Osteoblast (primary cell): ENCODE measurements at regions not wholly inside any gene's neighbourhood (a gene's known extent, or its start where the extent isn't known, plus 50 kb on each side); places are given as distances from the start of the nearest gene placed in this dataset.

ENCODE experiments used
- DNase-seq: peaks from one replicate; pipeline ENCODE4 v3.0.0; 2011; ENCODE audit warnings: low spot score, mixed read lengths; ENCODE audit not compliant: insufficient read length; ENCODE audit errors: missing footprints
- H2AFZ ChIP-seq: 2 replicates; pipeline ENCODE4 v1.6.0; 2011; ENCODE audit warnings: mild to moderate bottlenecking, low read length
- H3K27ac ChIP-seq: 2 replicates; pipeline ENCODE4 v1.5.1; 2011; ENCODE audit warnings: mild to moderate bottlenecking, low read depth, low read length, moderate library complexity
- H3K27me3 ChIP-seq: 2 replicates; pipeline ENCODE4 v1.6.0; 2012; ENCODE audit warnings: mild to moderate bottlenecking, control low read depth, inconsistent platforms, low read length, moderate library complexity; ENCODE audit not compliant: insufficient read depth
- H3K36me3 ChIP-seq: 2 replicates; pipeline ENCODE4 v1.5.1; 2011; ENCODE audit warnings: mild to moderate bottlenecking, low read length, control low read depth, moderate library complexity; ENCODE audit not compliant: insufficient read depth
- H3K4me1 ChIP-seq: 2 replicates; pipeline ENCODE4 v1.5.1; 2011; ENCODE audit warnings: mild to moderate bottlenecking, low read length, control low read depth, moderate library complexity; ENCODE audit not compliant: insufficient read depth
- H3K4me2 ChIP-seq: 2 replicates; pipeline ENCODE4 v1.6.0; 2011; ENCODE audit warnings: mild to moderate bottlenecking, low read length; ENCODE audit not compliant: insufficient read depth
- H3K4me3 ChIP-seq: fragments of 200-600 bp; sonication (generic); 3 replicates; pipeline ENCODE4 v1.5.1; 2012; ENCODE audit warnings: mild to moderate bottlenecking, low read length, inconsistent platforms; ENCODE audit not compliant: insufficient read depth
- H3K79me2 ChIP-seq: 2 replicates; pipeline ENCODE4 v1.6.0; 2012; ENCODE audit warnings: mild to moderate bottlenecking, low read length, control low read depth, inconsistent platforms; ENCODE audit not compliant: insufficient read depth
- H3K9me3 ChIP-seq: 2 replicates; pipeline ENCODE4 v1.5.1; 2011; ENCODE audit warnings: low read depth, low read length, control low read depth
- H4K20me1 ChIP-seq: 2 replicates; pipeline ENCODE4 v1.6.0; 2012; ENCODE audit warnings: mild to moderate bottlenecking, low read length, control low read depth; ENCODE audit not compliant: insufficient read depth
- CTCF ChIP-seq: IDR thresholded peaks from 2 replicates; pipeline ENCODE4 v1.5.1; 2011; ENCODE audit warnings: mild to moderate bottlenecking, low read depth, low read length, moderate library complexity; ENCODE audit errors: extremely low read depth

- H3K4me1 ChIP-seq = peaks cover 11% of the 10 kb centered on the region
- H3K79me2 ChIP-seq = no peaks in the 10 kb centered on the region
- H3K27ac ChIP-seq = no peak overlapping the region
- no peaks in the 10 kb centered on the region for H3K9me3 ChIP-seq
- no peaks in the 10 kb centered on the region for H3K36me3 ChIP-seq
- no peak overlapping the region for H3K4me3 ChIP-seq
- H3K27me3 ChIP-seq = no peaks in the 10 kb centered on the region
- no peak for TF ChIP-seq CTCF
- no peak for DNase-seq
- H3K4me2 ChIP-seq = no peak overlapping the region
- H4K20me1 ChIP-seq = no peaks in the 10 kb centered on the region
- no peak overlapping the region for H2AFZ ChIP-seq
Measured at GRCh38 chr10:3497581-3497980, 287.4 kb downstream of the KLF6 start.

- no peaks in the 10 kb centered on the region for H3K36me3 ChIP-seq
- H2AFZ ChIP-seq = no peak overlapping the region
- H3K9me3 ChIP-seq = no peaks in the 10 kb centered on the region
- peaks cover 11% of the 10 kb centered on the region for H3K4me1 ChIP-seq
- DNase-seq = no peak
- no peaks in the 10 kb centered on the region for H4K20me1 ChIP-seq
- no peaks in the 10 kb centered on the region for H3K79me2 ChIP-seq
- no peak for TF ChIP-seq CTCF
- no peak overlapping the region for H3K4me2 ChIP-seq
- H3K27ac ChIP-seq = no peak overlapping the region
- H3K27me3 ChIP-seq = no peaks in the 10 kb centered on the region
- H3K4me3 ChIP-seq = no peak overlapping the region
Measured at GRCh38 chr10:3496138-3496537, 288.9 kb downstream of the KLF6 start.

GRCh38 chr10:3495281-3495680 lies 289.7 kb downstream of the KLF6 start:
- DNase-seq = no peak
- Histone ChIP-seq H3K4me1 (peaks cover 7% of the 10 kb centered on the region), H2AFZ (no peak overlapping the region), H3K27ac (no peak overlapping the region), H4K20me1 (no peaks in the 10 kb centered on the region), H3K4me2 (no peak overlapping the region), H3K36me3 (no peaks in the 10 kb centered on the region), H3K4me3 (no peak overlapping the region), H3K9me3 (no peaks in the 10 kb centered on the region), H3K79me2 (no peaks in the 10 kb centered on the region), H3K27me3 (no peaks in the 10 kb centered on the region)
- TF ChIP-seq CTCF = no peak

DNA sequence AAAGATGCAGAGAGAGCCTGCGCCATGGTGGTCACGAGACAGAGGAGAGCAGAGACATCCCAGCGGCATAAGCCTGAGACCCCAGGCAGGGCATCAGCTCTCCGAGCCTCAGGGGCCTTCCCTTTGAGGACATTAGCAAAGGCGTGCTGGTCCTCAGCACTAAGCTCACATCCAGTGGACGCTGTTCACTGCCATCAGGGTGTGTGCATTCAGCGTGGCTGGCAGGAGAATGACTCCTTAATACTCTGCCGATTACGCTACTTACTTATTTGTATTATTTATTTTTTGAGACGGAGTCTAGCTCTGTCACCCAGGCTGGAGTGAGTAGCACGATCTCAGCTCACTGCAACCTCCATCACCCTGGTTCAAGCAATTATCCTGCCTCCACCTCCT lies 290.2 kb downstream of the KLF6 start:
- no peak for TF ChIP-seq CTCF
- H2AFZ ChIP-seq = peak overlapping the region; percentile 79
- H3K27me3 ChIP-seq = no peaks in the 10 kb centered on the region
- peak overlapping the region; percentile 56 for H3K4me3 ChIP-seq
- H3K36me3 ChIP-seq = no peaks in the 10 kb centered on the region
- no peak for DNase-seq
- no peaks in the 10 kb centered on the region for H4K20me1 ChIP-seq
- H3K4me1 ChIP-seq = peaks cover 7% of the 10 kb centered on the region
- no peaks in the 10 kb centered on the region for H3K79me2 ChIP-seq
- H3K27ac ChIP-seq = peak overlapping the region; percentile 40
- peak overlapping the region; percentile 78 for H3K4me2 ChIP-seq
- no peaks in the 10 kb centered on the region for H3K9me3 ChIP-seq
